HG03097 (cell line): ENCODE measurements at regions not wholly inside any gene's neighbourhood (a gene's known extent, or its start where the extent isn't known, plus 50 kb on each side); places are given as distances from the start of the nearest gene placed in this dataset.
"Not testable (repeated sequence)": the region's sequence is repeated elsewhere in the genome, so short reads cannot be mapped to it uniquely, and the experiment has no call there.

Source experiments
- ATAC-seq: cut with Tn5 transposase; IDR thresholded peaks from one replicate; pipeline ENCODE4 v1.9.1; 2021; ENCODE audit not compliant: unreplicated experiment, low FRiP score

GRCh38 chr3:152621006-152621868 is 213.7 kb upstream of the P2RY1 start:
- ATAC-seq, result no peak

GRCh38 chr3:152621967-152622810 is 212.7 kb upstream of the P2RY1 start:
- no peak for ATAC-seq

GRCh38 chr3:152622811-152623167 is 212.1 kb upstream of the P2RY1 start:
- ATAC-seq, result no peak

GRCh38 chr3:152623286-152623911 is 211.5 kb upstream of the P2RY1 start:
- ATAC-seq, result no peak

GRCh38 chr3:152626226-152626625 is 208.7 kb upstream of the P2RY1 start:
- ATAC-seq, result no peak

GRCh38 chr3:152628496-152628895 is 206.4 kb upstream of the P2RY1 start:
- no peak for ATAC-seq

- ATAC-seq, result no peak
These were observed 205.4 kb upstream of the P2RY1 start for GRCh38 chr3:152629363-152630122.

- ATAC-seq, result no peak
These were observed 199.5 kb upstream of the P2RY1 start for GRCh38 chr3:152635389-152635788.

- no peak for ATAC-seq
These were observed 198.3 kb upstream of the P2RY1 start for GRCh38 chr3:152636651-152637050.

GRCh38 chr3:152638214-152638613 is 196.7 kb upstream of the P2RY1 start:
- no peak for ATAC-seq

GRCh38 chr3:152638707-152639450 is 196.1 kb upstream of the P2RY1 start:
- ATAC-seq, result no peak

GRCh38 chr3:152641198-152641597 is 193.7 kb upstream of the P2RY1 start:
- ATAC-seq, result no peak

- ATAC-seq, result no peak
These were observed 192.3 kb upstream of the P2RY1 start for GRCh38 chr3:152642658-152643057.

- ATAC-seq, result no peak
These were observed 190.5 kb upstream of the P2RY1 start for GRCh38 chr3:152644478-152644877.

- ATAC-seq, result no peak
These were observed 188.9 kb upstream of the P2RY1 start for GRCh38 chr3:152646004-152646403.

GRCh38 chr3:152650177-152650576 is 184.8 kb upstream of the P2RY1 start:
- ATAC-seq, result no peak

GRCh38 chr3:152650923-152651322 is 184.0 kb upstream of the P2RY1 start:
- ATAC-seq, result not testable (repeated sequence)

- no peak for ATAC-seq
These were observed 178.5 kb upstream of the P2RY1 start for GRCh38 chr3:152656214-152656971.

GRCh38 chr3:152656972-152657355 is 178.0 kb upstream of the P2RY1 start:
- ATAC-seq, result no peak
